HG03432 (cell line): ENCODE measurements at regions not wholly inside any gene's neighbourhood (a gene's known extent, or its start where the extent isn't known, plus 50 kb on each side); places are given as distances from the start of the nearest gene placed in this dataset.

Source experiments
- ATAC-seq: cut with Tn5 transposase; IDR thresholded peaks from one replicate; pipeline ENCODE4 v1.9.1; 2021; ENCODE audit warnings: mild to moderate bottlenecking, moderate library complexity; ENCODE audit not compliant: unreplicated experiment

- ATAC-seq, result no peak
Observed at GRCh38 chr12:97173688-97174410, 266.8 kb downstream of the NEDD1 start.

DNA sequence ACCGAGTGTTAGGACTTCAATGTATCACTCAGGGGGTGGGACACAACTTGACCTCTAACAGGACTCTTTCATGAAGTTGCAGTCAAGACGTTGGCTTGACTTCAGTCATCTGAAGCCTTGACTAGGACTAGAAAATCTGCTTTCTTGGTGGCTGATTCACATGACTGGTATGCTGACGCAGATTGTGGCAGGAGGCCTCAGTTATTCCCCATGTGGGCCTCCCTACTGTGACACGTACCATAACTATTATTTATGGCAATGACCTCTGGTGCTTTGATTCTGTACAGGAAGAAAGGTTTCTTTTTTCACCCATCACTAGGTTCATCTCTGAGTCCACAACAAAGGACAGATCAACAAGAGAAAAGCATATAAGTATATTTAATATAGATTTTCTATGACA lies 270.4 kb downstream of the NEDD1 start:
- no peak for ATAC-seq

DNA sequence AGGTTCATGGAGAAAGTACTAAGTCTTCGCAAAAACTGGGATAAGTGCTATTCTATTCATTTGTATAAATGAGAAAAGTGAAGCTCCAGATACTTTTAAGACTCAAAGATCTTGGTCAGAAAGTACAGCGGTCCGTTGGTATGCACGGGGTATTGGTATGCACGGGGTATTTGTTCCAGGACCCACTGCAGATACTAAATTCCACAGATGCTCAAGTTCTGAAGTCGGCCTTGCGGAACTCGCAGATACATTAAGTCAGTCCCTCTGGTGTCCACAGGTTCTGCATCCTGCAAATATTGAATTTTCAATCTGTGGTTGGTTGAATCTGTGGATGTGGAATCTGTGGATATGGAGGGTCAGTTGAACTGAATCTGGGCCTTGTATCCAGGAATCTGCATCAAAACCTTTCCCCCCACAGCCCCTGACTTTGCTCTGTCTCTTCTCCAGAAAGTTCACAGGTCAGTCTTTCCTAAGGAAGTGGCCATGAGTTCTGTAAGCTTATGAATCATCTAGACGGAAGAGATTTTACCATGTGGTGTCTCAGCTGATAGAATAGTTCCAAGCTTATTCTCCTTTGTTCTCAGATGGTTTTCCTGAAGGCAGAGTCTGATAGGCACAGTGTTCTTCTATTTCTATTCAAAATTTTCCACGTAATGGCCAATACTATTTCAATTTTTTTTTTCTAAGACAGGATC lies 274.7 kb downstream of the NEDD1 start:
- no peak for ATAC-seq

- no peak for ATAC-seq
Observed at GRCh38 chr12:97182769-97183168, 275.7 kb downstream of the NEDD1 start.

DNA sequence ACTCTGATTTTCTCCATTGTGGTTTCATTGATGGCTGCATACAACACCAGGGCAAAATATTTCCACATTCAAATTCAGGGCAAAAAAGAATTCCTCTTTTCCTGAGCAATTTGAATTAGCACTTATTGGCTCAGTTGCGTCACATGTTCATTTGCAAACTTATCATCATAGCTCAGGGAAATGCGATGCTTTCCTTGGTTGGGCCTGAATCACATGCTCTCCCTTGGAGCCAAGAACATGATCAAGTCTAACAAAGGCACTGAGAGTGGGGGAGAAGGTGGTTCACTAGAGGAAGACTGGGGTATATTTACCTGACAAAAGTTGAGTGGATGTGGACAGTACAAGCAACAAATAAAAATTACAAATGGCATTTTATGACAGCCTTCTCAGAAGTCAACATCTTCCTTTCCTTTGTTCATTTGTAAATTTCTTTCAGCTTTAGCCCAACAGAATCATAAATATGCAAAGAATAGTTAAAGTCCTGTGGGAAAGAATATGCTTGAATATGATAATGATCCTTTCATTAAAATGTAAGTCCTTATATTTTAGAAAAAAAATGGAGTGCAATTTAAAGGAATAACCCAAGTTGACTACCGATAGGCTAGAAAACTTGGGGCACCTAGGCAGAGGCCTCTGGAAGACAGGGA lies 277.2 kb downstream of the NEDD1 start:
- ATAC-seq, result no peak

DNA sequence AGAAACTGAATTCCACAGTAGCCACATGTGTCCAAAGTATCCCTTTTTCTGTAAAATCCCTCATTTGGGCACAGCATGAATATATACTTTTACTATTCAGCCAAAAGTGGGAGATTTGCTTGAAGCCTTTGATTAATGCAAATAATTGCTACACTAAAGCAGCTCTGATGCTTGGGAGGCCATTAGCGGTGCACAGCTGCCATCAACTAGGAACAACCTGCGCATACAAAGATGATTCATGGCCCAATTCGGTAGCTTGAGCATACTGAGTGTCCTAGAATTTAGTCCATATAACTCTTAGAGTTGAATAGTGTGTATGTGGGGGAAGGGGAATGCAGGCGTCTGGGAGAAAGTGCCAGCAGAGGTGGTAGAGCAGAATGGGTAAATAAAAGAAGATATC lies 277.0 kb upstream of the RMST start:
- ATAC-seq, result no peak

- ATAC-seq, result no peak
Observed at GRCh38 chr12:97194546-97194945, 268.1 kb upstream of the RMST start.

- ATAC-seq, result no peak
Observed at GRCh38 chr12:97200181-97200580, 262.4 kb upstream of the RMST start.

- no peak for ATAC-seq
Observed at GRCh38 chr12:97203408-97203807, 259.2 kb upstream of the RMST start.

GRCh38 chr12:97209997-97210396 lies 252.6 kb upstream of the RMST start:
- no peak for ATAC-seq

DNA sequence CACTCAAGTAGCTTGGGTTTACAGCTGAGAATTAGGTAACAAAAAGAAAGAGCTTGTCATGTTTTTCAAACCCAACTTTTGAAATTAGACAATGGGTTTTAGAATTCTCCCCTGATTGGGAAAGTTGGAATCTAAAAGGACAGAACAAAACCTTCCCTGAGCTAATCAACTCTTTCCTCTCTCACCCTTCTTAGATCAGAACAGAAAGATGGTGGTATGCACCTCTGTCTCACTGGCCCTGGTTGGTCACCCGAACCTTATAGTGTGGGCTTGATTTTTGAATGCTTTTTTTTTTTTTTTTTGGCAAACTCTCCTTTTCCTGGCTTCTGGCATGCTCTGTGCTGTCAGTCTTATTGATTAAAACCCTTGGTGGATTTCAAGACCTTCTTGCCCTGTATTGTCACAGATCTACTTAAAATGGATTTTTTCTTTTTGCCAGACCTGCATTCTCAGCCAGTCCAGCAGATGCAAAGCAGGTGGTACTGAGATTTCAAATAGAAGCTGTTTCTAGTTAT lies 251.1 kb upstream of the RMST start:
- no peak for ATAC-seq

DNA sequence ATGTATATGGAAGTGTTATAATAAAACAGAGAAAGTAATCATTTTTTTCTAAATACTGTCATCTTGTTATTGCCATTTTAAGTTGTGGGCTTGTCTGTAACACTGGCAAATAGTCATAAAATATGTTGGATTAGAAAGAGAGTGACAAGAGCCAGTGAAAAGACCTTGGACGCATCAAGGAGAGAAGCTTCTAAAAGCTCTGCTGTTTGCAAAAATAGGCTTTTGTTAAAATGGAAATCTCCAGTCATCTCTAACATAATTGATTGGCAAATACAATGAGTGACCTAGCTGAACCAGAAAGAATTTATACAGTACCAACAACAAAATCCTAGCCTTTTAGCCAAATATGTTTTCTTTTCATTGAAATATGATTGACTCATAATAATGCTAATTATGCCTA lies 245.8 kb upstream of the RMST start:
- no peak for ATAC-seq

GRCh38 chr12:97222391-97222790 lies 240.2 kb upstream of the RMST start:
- ATAC-seq, result no peak

DNA sequence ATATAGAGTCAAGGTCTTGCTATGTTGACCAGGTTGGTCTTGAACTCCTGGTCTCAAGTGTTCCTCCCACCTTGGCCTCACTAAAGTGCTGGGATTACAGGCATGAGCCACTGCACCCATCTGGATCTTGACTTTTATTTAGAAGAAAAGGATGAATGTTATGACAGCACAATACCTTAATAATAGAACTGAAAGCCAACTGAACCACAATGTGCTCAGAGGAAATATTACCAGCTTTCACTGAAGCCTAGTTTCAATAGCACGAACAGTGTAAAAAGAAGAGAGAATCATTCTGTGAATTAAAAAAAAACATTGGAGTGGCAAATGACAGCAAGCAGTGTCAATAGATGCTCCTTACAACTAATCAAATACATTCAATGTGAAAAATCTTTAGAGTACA lies 239.2 kb upstream of the RMST start:
- ATAC-seq, result no peak

DNA sequence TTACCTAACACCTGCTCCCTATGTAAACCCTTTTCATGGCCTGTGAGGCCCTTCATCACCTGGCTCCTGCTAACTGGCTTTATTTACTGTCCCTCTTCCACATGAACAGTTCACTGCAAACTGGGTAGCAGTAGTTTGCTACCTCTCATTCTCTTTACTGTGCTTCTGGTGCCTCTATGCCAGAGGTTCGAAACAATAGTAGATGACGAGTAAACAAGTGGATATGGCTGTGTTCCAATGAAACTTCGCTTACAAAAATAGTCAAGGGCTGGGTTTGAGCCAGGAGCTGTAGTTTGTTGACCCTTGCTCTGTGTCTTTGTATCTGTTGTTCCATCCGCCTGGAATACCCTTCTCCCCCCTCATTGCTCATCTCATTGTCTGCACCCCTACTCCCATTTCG lies 233.6 kb upstream of the RMST start:
- no peak for ATAC-seq

- ATAC-seq, result no peak
Observed at GRCh38 chr12:97235102-97235501, 227.5 kb upstream of the RMST start.

DNA sequence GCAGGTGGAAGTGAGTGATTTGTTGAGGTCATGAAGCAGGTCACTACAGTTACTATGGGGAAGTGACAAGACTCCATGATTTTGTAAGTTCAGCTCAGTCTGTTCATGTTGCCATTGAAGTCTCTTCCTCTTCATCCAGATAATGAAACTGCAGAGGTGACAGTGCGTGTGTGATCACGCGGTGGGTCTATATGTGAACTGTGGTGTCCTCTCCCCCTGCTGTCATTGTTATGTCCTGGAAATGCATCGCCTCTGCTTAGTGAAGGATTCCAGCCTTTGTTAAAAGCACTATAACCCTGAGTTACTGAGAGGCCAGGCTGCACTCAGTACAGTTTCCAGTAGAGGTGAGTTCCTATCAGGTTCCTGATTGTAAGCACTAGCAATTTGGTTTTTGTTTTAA lies 216.2 kb upstream of the RMST start:
- ATAC-seq, result no peak

GRCh38 chr12:97250483-97250882 lies 212.1 kb upstream of the RMST start:
- no peak for ATAC-seq

DNA sequence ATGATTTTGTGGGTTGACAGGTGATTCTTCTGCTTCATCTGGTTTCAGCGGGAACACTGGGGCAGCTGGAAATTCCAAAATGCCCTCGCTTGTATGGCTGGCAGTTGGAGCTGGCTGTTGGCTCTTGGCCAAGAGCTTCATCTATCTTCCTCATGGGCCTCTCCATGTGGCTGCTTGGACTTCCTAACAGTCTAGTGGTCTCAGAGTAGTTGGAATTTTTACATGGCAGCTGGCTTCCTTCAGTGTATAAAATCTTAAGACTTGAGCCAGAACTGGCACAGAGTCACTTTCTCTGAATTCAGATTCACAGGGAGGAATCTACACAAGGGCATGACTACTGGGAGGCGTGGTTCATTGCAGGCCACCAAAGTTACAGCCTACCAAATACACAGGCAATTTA lies 204.9 kb upstream of the RMST start:
- ATAC-seq, result no peak

DNA sequence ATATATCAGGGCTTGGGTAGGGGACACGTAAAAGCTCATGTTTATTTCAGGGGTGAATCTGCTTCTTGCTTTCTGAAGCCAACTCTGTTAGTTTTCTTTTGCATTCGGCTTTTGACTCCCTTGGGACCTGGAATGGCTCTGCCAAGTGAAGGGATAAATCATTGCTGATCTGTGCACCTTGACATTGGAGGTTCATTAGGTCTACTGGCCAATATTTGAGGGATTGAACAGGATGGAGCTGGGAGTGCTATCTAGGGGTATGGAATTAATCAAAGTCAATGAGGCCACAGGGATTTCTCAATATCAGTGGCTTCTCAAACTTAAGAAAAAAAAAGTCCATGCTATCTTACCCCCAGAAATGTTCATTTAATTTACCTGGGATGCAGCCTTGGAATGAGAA lies 203.5 kb upstream of the RMST start:
- ATAC-seq, result no peak

GRCh38 chr12:97260786-97261185 lies 201.8 kb upstream of the RMST start:
- ATAC-seq, result no peak

DNA sequence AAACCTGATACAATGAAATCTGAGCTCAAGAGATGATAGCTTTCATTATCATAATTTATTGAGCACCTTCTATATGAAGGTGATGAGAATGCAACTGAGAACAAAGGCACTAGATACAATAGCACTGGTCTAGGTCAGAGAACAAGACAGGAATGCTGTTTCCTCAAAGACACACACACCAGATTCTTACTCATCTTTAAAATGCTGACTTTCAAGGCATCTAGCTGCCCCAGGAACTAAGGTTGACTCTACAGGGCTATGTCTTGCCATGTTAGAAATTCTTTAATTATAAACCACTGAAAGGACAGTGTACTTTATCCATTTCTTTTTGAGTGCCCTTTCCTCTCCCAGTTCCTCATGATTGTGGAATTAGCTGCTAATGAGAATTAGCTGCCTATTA lies 195.4 kb upstream of the RMST start:
- no peak for ATAC-seq
